HL-60 (cell line): ENCODE measurements at regions not wholly inside any gene's neighbourhood (a gene's known extent, or its start where the extent isn't known, plus 50 kb on each side); places are given as distances from the start of the nearest gene placed in this dataset.

Experiments
- GABPA ChIP-seq: IDR thresholded peaks from 2 replicates; pipeline ENCODE4 v1.6.1; 2012; ENCODE audit warnings: low read depth
- POLR2AphosphoS5 ChIP-seq: IDR thresholded peaks from 2 replicates; pipeline ENCODE4 v1.6.1; 2012; ENCODE audit warnings: low read depth
- REST ChIP-seq: IDR thresholded peaks from 2 replicates; pipeline ENCODE4 v1.6.1; 2012; ENCODE audit warnings: low read depth; ENCODE audit not compliant: insufficient replicate concordance
- SPI1 ChIP-seq: IDR thresholded peaks from 2 replicates; pipeline ENCODE4 v1.6.1; 2012; ENCODE audit warnings: low read depth, mild to moderate bottlenecking, borderline replicate concordance
- TF ChIP-seq, protein P1 (sequence below): IDR thresholded peaks from one replicate; pipeline ENCODE4 v1.5.1; 2011; ENCODE audit warnings: low read length, control low read depth, inconsistent platforms; ENCODE audit not compliant: insufficient read depth

- TF ChIP-seq GABPA (no peak), REST (no peak), SPI1 (no peak), POLR2AphosphoS5 (no peak)
- TF ChIP-seq, protein P1, sequence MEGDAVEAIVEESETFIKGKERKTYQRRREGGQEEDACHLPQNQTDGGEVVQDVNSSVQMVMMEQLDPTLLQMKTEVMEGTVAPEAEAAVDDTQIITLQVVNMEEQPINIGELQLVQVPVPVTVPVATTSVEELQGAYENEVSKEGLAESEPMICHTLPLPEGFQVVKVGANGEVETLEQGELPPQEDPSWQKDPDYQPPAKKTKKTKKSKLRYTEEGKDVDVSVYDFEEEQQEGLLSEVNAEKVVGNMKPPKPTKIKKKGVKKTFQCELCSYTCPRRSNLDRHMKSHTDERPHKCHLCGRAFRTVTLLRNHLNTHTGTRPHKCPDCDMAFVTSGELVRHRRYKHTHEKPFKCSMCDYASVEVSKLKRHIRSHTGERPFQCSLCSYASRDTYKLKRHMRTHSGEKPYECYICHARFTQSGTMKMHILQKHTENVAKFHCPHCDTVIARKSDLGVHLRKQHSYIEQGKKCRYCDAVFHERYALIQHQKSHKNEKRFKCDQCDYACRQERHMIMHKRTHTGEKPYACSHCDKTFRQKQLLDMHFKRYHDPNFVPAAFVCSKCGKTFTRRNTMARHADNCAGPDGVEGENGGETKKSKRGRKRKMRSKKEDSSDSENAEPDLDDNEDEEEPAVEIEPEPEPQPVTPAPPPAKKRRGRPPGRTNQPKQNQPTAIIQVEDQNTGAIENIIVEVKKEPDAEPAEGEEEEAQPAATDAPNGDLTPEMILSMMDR = no peak
These were observed 1041.1 kb downstream of the JRKL start for GRCh38 chr11:97430877-97431276.
